IMR-90 (cell line): ENCODE measurements at regions not wholly inside any gene's neighbourhood (a gene's known extent, or its start where the extent isn't known, plus 50 kb on each side); places are given as distances from the start of the nearest gene placed in this dataset.
"Not testable (repeated sequence)": the region's sequence is repeated elsewhere in the genome, so short reads cannot be mapped to it uniquely, and the experiment has no call there.

ENCODE experiments used
- ATAC-seq: fragments of 200-7000 bp; cut with Tn5 transposase; 2 replicates; pipeline ENCODE4 v1.9.1; 2020; ENCODE audit warnings: low read depth, mild to moderate bottlenecking, moderate library complexity
- BruUV-seq: library from RNA; stranded (reverse); fragments of 400-500 nt; replicated peaks from 2 replicates; lab custom pipeline; 2021; lab: Mats Ljungman, UMichigan
- CTCF ChIA-PET: fragments of 300-600 bp; formaldehyde crosslinking; extraction: SDS; loops from one replicate; lab custom pipeline; 2021; ENCODE audit warnings: antibody characterized with exemption; lab: Yijun Ruan, JAX
- POLR2A ChIA-PET: fragments of 300-600 bp; sonication (Branson Sonifier 250); formaldehyde crosslinking; loops from one replicate; lab custom pipeline; 2022; ENCODE audit warnings: antibody characterized with exemption; ENCODE audit not compliant: unreplicated experiment; lab: Charles Lee
- DNase-seq: peaks from one replicate; pipeline ENCODE4 v3.0.0; 2013
- H2AFZ ChIP-seq: replicated peaks from 2 replicates; pipeline ENCODE3; 2013; ENCODE audit warnings: low read length, mild to moderate bottlenecking; ENCODE audit not compliant: poor library complexity
- H2AK5ac ChIP-seq: 2 replicates; pipeline ENCODE4 v1.6.1; 2013; ENCODE audit warnings: low read depth, low read length, inconsistent platforms
- H2AK9ac ChIP-seq: replicated peaks from 2 replicates; pipeline ENCODE3; 2013; ENCODE audit warnings: mild to moderate bottlenecking, low read depth, low read length, moderate library complexity; ENCODE audit not compliant: poor library complexity
- H2BK120ac ChIP-seq: 2 replicates; pipeline ENCODE4 v1.6.1; 2013; ENCODE audit warnings: low read depth, low read length, inconsistent platforms
- H2BK15ac ChIP-seq: 3 replicates; pipeline ENCODE4 v1.6.1; 2013; ENCODE audit warnings: low read depth, low read length, inconsistent platforms
- H2BK20ac ChIP-seq: 2 replicates; pipeline ENCODE4 v1.6.1; 2013; ENCODE audit warnings: low read depth, mild to moderate bottlenecking, inconsistent platforms, low read length, moderate library complexity
- H2BK5ac ChIP-seq: 2 replicates; pipeline ENCODE4 v1.6.1; 2013; ENCODE audit warnings: mild to moderate bottlenecking, low read depth, low read length, inconsistent platforms; ENCODE audit not compliant: poor library complexity, severe bottlenecking
- H3K14ac ChIP-seq: replicated peaks from 2 replicates; pipeline ENCODE4 v1.6.1; 2013; ENCODE audit warnings: low read depth, low read length, inconsistent platforms
- H3K18ac ChIP-seq: 2 replicates; pipeline ENCODE4 v1.6.1; 2013; ENCODE audit warnings: low read depth, low read length, control low read depth
- H3K23ac ChIP-seq: 2 replicates; pipeline ENCODE4 v1.6.1; 2013; ENCODE audit warnings: low read depth, low read length, inconsistent platforms
- H3K27ac ChIP-seq: 2 replicates; pipeline ENCODE4 v1.5.1; 2013; ENCODE audit warnings: mild to moderate bottlenecking, control low read depth, low read length; ENCODE audit not compliant: insufficient read depth
- H3K27me3 ChIP-seq: 2 replicates; pipeline ENCODE4 v1.6.1; 2013; ENCODE audit warnings: low read length; ENCODE audit not compliant: control insufficient read depth, insufficient read depth
- H3K36me3 ChIP-seq: 2 replicates; pipeline ENCODE4 v1.6.1; 2013; ENCODE audit warnings: low read length, mixed read lengths; ENCODE audit not compliant: control insufficient read depth, insufficient read depth
- H3K4ac ChIP-seq: 2 replicates; pipeline ENCODE4 v1.6.1; 2013; ENCODE audit warnings: low read depth, low read length, inconsistent platforms
- H3K4me1 ChIP-seq: 2 replicates; pipeline ENCODE4 v1.6.1; 2013; ENCODE audit warnings: low read length, mixed read lengths; ENCODE audit not compliant: control insufficient read depth, insufficient read depth
- H3K4me2 ChIP-seq: 2 replicates; pipeline ENCODE4 v1.6.1; 2013; ENCODE audit warnings: low read depth, mild to moderate bottlenecking, control low read depth, low read length, moderate library complexity
- H3K4me3 ChIP-seq: 2 replicates; pipeline ENCODE4 v1.5.1; 2013; ENCODE audit warnings: low read depth, mild to moderate bottlenecking, control low read depth, low read length, moderate library complexity; ENCODE audit not compliant: insufficient read depth
- H3K56ac ChIP-seq: 2 replicates; pipeline ENCODE4 v1.6.1; 2013; ENCODE audit warnings: low read length, inconsistent platforms; ENCODE audit not compliant: insufficient read depth; ENCODE audit errors: extremely low read depth
- H3K79me1 ChIP-seq, 2 experiments: 2 replicates each; pipeline ENCODE4 v1.6.1; 2013; ENCODE audit warnings: low read length in 2 of 2, inconsistent platforms in 1 of 2, low read depth in 1 of 2
- H3K9ac ChIP-seq: 2 replicates; pipeline ENCODE4 v1.6.1; 2013; ENCODE audit warnings: low read depth, low read length, control low read depth
- H3K9me1 ChIP-seq: 2 replicates; pipeline ENCODE4 v1.6.1; 2013; ENCODE audit warnings: low read length, inconsistent platforms; ENCODE audit not compliant: insufficient read depth
- H3K9me3 ChIP-seq: 2 replicates; pipeline ENCODE4 v1.6.1; 2013; ENCODE audit warnings: low read length; ENCODE audit not compliant: control insufficient read depth, insufficient read depth
- H4K20me1 ChIP-seq: 2 replicates; pipeline ENCODE4 v1.6.1; 2013; ENCODE audit warnings: low read length, inconsistent platforms; ENCODE audit not compliant: insufficient read depth
- H4K5ac ChIP-seq: 2 replicates; pipeline ENCODE4 v1.6.1; 2013; ENCODE audit warnings: mild to moderate bottlenecking, low read depth, low read length, control low read depth
- H4K8ac ChIP-seq, 2 experiments: 2 replicates each; pipeline ENCODE4 v1.6.1; 2013; ENCODE audit warnings: low read depth in 2 of 2, low read length in 2 of 2, control low read depth in 1 of 2, inconsistent platforms in 1 of 2
- H4K91ac ChIP-seq: 2 replicates; pipeline ENCODE4 v1.6.1; 2013; ENCODE audit warnings: low read depth, low read length, inconsistent platforms; ENCODE audit not compliant: insufficient read depth
- WGBS, 2 experiments: methylation state at CpG; one replicate each; pipeline versions ENCODE4 v1.1.5 to v1.1.7; 2013; ENCODE audit warnings: missing lambda C conversion rate in 2 of 2; ENCODE audit not compliant: insufficient read length in 1 of 2; ENCODE audit errors: extremely low coverage in 2 of 2; 5-methylcytosine and 5-hydroxymethylcytosine counted together
- dilution Hi-C: fragments of 300-500 bp; cut with HindIII; formaldehyde crosslinking; loops from one replicate; pipeline ENCODE4 v1.14.3; 2018; ENCODE audit warnings: low sequenced_read_pairs; ENCODE audit not compliant: unreplicated experiment
- in situ Hi-C: fragments of 300-500 bp; cut with MboI; formaldehyde crosslinking; loops from 3 replicates; pipeline ENCODE4 v1.14.3; 2019; ENCODE audit warnings: low sequenced_read_pairs, inconsistent platforms, mixed read lengths
- intact Hi-C: fragments of 100-400 bp; cut with micrococcal nuclease; formaldehyde crosslinking; loops from 2 replicates; pipeline ENCODE4 v1.10.0; 2022

GRCh38 chrX:114040111-114040510, 543.8 kb upstream of the HTR2C start:
- H2AK9ac ChIP-seq, H3K27ac ChIP-seq, ATAC-seq, intact Hi-C loops, H3K56ac ChIP-seq, POLR2A ChIA-PET, H2AK5ac ChIP-seq, H3K23ac ChIP-seq, DNase-seq, H2BK120ac ChIP-seq, H2AFZ ChIP-seq, in situ Hi-C loops, H2BK5ac ChIP-seq, H3K4me2 ChIP-seq, CTCF ChIA-PET, H3K27me3 ChIP-seq, H3K4me3 ChIP-seq, H3K18ac ChIP-seq, H3K36me3 ChIP-seq, H3K4ac ChIP-seq, H4K20me1 ChIP-seq, H3K9me1 ChIP-seq, H3K14ac ChIP-seq, H3K9ac ChIP-seq, dilution Hi-C loops, H2BK20ac ChIP-seq, H4K91ac ChIP-seq, H3K4me1 ChIP-seq, H2BK15ac ChIP-seq, H3K79me1 ChIP-seq, H3K9me3 ChIP-seq, BruUV-seq, H4K8ac ChIP-seq, H4K5ac ChIP-seq: not testable (repeated sequence)
- 30% methylated on average over 2 of the region's 8 CpGs; no CpG with 5 or more reads in 1 of the 2 experiments for WGBS, 2 experiments
